SW 1271 (cell line): ENCODE measurements at regions not wholly inside any gene's neighbourhood (a gene's known extent, or its start where the extent isn't known, plus 50 kb on each side); places are given as distances from the start of the nearest gene placed in this dataset.

Source experiments
- DNase-seq, 2 experiments: peaks; one replicate each; lab custom pipeline; 2025; lab: John Stamatoyannopoulos, UW

DNA sequence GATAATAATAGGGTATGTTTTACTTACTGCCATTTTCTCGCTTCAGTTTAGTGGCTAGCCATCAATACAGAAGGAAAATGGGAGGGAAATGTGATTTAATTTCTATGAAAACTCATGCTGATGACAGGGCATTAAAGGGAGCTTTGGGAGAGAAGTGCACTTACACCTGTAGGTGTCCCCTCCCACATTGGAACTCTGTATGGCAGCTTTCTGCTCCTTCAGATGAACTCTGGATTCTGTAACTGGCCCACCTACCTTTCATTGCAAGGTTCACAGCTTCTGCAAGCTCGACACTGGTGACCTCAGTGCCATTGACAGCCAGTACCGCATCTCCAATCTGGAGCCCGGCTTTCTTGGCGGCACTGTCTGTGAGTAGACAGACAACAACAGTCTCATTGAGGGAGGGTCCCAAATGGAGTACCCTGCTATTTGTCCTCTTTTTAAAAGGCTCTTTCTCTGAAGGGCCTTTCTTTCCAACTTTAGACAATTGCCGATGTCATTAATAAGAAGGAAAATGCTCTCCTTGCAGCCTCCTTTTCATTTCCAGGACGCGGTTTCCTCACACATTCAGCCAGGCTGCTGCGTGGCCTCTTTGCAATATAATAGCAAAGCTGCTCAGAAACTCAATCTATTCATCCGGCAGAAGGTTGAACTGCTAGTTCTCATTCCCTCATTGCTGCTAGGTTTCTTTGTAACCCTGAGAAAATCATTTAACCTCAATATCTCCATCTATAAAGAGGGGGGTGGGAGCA, 63.6 kb downstream of the NUDT12 start:
- no peak for DNase-seq

DNA sequence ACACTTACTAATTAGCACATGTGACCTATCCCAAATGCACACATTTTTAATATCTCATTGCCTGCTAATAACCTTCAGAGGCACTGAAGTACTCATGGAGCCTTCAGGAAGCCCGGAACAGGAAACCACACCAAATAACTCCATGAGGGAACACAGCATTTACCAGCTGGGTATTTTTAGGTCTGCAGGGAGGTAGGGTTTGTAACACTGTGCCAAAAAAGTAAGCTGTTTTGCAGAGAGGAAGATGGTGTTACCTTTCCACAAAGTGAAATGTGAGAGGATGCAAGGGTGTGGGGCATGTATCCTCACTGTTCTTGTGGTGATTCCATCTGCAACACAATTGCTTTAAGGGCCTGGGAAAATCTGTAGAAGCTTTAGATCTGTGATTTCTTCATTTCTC, 64.4 kb downstream of the NUDT12 start:
- no peak for DNase-seq

DNA sequence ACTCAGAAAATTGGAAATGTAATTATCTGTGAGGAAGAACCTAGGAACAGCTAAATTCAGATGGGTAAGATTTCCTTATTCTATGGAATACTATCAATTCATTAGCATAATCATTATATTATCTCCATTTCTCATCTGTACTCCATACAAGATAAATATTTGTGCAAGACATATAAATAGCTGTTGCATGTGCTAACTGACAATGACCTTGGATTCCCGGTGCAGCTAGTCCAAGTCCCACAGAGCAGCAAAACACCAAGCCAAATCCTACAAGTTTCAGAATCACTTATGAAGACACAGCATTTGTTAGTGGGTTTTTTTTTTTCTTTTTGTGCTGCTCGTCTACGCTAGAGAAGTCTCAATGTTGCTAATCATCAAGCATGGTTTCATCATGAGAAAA, 64.8 kb downstream of the NUDT12 start:
- DNase-seq = no peak

DNA sequence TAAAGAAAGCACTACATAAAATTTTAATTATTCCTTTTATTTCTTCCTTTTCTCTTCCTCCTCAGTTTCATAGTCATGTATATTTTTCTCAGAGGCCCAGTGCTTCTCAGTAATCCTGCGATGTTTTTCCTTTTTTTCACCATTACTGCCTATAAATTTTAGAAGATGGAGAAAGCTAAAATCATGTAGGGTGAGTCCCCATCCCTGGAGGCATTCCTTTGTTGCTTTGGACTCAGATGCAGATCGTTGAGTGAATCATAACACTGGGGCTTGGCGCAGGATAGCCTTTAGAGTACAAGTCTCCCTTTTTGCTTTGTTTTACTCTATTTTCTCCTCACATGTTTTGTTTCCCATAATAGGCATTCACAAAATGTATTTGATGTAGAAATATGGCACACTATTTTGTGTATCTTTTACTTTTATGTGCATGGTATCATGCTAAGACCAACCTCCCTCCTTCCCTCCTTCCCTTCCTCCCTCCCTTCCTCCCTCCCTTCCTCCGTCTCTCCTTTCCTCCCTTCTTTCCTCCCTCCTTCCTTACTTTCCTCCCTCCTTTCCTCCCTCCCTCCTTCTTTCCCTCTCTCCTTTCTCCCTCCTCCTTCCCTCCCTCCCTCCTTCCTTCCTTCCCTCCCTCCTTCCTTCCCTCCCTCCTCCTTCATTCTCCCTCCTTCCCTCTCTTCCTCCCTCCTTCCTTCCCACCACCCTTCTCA, 72.4 kb downstream of the NUDT12 start:
- no peak for DNase-seq

DNA sequence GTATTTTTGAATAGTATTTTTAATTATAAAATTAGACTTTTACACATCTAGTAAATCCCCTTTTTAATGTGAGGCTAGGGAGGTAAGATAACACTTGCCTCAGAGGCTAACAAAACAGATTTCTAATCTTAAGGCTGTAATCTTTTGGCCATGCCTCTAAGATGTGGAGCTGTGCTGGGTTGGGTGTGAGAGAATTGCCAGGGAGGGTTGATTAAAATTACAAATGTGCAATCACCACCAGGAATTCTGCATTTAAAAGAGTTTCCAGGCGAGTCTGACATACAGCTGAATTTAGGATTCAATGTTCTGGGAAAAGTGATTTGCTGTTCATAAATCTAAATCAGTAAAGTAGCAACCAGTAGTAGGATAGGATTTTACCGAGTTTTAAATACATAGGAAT, 73.3 kb downstream of the NUDT12 start:
- DNase-seq = no peak

DNA sequence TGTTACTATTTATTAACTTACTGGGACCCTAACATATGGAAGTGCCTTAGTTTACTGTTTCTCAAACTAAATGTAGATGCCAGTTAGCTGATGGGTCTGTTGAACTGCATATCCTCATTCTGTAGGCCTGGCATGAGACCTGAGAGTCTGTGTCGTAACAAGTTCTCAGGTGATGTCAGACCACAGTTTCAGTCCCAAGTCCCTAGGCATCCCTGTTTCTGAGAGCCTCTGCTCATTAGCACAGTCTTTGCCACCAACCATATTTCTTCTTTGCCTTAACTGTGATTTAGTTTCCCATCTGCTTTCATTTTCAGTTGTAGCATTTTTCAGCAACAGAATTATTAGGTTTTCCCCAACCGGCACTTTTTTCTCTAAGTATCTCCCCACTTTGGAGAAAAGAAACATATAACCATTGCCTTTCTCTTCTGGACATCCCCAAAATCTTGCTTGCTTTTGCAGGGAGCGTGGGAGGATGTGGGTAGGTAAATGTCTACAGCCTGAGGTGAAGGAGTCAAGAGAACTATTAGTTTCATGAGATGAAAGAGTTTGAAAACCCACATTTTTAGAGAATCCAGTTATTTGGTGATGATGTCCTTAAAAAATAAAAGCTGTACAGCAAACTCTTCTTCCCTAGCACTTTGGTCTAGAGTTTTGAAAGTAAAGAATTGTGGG, 74.6 kb downstream of the NUDT12 start:
- no peak for DNase-seq

DNA sequence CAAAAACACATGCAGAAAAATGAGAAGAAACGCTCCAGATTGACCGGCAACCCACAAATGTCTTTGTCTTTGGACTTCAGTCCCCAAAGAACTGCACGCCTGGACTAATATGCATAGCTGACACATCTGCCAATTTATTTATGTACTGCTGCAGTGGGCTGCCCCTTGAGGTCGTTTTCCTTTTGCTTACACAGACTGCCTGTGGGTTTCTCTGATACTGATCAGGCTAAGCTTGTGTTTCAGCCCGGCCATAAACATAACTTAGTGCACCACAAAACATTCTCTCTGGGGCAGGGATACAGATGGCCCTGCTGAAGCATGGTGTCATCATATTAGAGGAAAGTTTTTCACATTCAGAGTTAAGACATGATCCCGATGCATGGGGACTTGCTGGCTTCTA, 75.4 kb downstream of the NUDT12 start:
- no peak for DNase-seq

DNA sequence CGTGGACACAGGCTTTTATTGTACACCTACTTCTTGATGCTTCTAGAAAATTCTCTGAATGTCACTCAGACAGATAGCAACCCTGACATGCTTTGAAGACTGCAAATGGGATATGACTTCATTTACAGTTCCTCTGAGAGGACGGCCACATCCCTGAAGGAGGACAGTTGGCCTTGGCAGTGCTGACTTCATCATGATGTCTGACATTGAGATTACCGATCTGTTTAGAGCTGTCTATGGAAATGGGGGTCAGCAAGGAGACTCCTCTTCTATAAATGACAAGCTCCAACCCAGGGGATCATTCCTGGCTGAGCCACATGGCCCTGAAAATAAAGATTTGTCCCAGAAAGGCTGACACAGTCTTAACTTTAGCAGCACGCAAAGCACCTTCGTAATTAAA, 75.8 kb downstream of the NUDT12 start:
- no peak for DNase-seq

DNA sequence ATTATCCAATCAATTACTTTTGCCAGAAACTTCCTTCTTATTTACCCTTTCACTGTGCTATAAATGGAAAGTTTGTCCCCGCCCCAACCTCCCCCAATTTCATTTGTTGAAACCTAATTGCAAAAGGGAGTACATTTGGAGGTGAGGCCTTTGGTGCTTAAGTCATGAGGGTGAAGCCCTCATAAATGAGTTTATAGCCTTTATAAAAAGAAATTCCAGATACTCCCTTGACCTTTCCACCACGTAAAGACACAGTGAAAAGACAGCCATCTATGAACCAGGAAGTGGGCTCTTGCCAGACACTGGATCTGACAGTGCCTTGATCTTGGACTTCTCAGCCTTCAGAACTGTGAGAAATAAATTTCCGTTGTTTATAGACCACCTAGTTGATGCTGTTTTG, 82.3 kb downstream of the NUDT12 start:
- no peak for DNase-seq

DNA sequence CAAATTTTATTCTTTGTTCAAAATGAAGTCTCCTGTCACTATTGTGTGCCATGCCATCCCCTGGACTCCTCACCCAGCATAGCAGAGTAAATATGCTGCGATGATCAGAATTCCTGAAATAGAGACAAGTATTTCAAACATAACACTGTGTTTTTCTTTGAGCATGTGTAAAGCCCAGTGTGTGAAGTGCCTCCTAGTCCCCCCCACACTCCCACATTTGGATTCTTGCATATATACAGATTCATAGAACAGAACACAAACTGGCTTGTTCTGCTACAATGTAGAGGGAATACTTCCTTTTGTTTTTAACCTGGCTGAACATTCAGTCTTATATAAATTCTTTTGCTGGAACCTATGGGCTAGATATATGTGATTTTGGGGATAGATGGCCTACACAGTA, 84.9 kb downstream of the NUDT12 start:
- DNase-seq = no peak

DNA sequence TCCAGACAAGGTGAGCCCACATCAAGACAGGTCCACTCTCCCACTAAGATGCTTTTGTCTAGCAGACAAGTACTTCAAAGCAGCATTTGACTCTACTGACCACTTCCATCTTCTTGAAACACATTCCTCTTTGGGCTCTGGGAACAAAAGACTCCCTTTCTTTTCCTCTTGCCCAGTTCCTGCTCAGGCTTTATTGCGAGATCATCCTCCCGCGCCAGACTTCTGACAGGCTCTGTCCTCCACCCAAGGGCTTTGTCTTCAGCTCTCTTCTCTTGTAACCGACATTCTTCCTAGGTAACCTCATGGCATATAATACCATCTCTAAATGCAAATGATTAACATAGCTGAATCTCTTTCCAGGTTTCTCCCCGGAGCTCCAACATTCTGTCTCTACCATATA, 85.8 kb downstream of the NUDT12 start:
- DNase-seq = no peak

DNA sequence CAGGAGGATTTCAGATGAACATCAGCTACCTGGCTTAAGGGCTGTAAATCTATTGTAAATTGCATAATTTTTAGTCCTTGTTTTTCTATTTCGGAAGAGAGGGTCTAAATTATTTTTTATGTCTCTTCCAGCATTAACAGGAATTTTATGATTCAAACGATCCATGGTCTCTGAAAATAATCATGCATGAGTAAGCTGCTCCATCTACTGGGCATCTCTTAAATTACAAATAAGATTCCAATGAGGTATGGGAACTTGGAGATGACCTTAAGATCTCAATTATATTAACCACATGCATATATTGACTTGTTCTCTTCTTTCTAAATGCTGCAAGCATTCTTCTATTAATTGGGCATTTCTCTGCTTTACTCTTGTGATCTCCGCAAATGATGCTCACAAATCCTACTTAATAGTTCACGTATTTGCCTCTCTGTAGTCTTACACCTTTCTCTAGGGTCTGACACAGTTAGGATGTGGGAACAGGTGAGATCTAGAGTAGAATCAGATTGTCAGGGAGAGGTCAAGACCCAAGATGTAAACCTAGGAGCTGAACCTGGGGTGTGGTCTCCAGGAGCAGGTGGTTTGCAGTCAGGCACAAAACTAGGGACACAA, 86.9 kb downstream of the NUDT12 start:
- DNase-seq = peak in 1 of 2 experiments; percentile 59

DNA sequence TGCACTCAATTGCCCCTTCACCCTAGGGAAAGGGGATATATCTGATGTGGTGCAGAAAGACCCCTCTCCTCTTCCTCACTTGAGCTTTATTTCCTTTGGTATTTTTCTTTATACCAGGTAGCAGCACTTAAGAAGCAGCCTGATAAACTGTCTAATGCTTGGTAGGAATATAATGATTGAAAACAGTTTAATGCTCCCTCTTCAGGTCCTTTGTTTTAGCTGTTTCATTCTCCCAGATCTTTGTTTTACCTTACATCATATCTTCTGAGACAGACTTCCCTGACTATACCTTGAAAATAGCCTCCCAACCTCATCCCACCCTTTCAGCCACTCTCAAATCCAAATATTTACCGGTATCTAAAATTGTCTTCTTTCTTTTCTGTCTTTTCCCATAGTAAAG, 87.9 kb downstream of the NUDT12 start:
- DNase-seq = peak in 1 of 2 experiments; percentile 8

DNA sequence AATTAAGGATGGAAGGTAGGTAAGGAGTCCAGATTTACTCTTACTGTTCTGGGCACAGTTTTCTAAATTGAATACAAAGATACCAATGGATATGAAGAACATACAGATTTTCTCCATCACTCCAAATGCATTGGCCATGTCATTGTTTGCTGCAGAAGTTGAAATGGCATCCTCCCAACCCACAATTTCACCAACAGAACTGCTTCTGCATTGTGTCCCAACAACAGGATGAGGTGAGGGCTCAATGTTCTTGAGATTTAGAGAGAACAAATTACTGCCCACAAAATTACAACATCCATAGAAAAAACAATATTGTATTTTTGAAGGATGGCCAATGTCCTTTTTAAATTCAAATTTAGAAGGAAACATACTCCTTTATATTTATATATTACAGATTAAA, 88.9 kb downstream of the NUDT12 start:
- DNase-seq = no peak

DNA sequence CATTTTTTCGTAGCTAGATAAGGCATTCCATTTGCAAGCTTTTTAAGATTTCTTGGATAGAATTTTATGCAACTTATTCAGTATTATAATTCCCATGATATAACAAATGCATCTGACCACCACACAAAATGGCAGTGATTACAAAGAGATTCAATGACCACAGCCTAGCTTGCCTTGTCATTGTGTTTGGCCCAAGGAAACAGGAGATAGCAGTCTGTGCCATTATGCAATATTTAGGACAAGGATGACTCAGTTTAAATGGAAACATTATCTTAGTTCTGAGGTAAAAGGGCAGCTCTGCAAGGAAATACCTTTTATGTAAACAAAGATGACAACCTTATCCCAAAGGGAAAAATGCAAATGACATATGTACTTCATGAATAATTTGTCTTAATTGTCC, 89.8 kb downstream of the NUDT12 start:
- DNase-seq = no peak

DNA sequence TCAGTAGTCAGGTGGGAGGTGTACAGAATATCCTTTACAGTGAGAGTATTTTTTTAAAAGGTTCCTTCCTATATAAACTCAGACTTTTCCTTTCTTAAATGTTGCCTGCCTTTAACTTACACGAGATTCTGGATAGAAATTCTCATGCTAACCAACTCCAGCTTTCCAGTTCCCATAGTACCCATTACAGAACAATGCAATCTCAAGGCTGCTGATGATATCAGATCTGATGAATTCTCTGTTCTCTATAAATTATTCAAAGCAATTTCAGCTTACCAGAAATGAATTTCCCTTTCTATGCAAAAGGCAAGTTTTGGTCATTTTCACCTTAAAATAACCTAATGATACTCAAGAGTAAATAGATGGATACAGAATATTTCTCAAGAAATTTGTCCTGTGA, 90.3 kb downstream of the NUDT12 start:
- no peak for DNase-seq

DNA sequence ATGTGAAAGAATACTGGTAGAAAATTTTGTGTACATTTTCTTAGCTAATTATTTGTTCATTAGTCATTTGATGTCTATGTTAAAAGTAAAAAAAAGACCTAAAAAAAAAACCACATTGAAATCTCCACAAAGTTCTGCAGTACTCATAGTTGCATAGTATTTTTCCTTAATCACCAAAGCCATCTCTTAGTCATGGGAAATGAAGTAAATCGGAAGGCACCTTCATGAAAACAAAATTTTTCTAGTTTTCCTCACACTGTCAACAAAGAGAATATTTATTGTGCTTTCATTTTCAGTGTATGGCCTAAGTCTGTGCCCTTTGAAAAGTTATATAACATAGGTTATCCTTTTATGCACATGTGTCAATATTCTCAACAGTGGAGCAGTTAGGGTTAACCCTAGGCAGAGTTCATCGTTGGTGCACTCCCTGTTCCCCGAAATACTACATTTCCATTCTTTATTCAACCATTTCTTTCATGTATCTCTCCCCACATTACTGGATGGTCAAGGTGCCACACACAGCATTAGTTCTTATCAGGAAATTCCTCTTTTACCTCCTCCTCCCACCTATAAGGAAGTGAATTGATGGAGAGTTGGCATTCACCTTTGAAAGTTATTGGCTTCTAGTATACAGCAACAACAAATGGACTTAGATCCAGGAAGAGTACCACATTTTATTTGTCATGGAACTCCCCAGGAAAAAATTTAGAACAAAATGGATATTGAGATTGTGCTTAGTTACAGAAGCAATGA, 93.1 kb downstream of the NUDT12 start:
- DNase-seq = no peak

DNA sequence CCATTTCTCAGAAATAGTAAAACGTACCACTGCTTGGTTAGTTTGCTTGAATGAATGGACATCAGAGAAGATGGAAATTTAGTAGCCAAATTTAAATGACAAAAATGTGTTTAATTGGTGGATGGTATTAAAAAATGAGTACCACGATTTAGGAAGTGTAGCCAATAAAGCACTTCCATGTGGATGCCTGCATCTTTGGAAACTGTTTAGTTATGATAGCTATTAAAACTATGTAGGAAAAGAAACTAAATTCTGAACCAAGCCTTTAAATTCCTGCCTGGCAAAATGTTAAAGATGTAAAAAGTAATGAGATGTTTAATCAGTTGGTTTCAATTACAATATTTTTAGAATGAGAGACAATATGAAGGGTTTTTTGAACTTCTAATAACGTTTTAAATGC, 94.8 kb downstream of the NUDT12 start:
- no peak for DNase-seq

DNA sequence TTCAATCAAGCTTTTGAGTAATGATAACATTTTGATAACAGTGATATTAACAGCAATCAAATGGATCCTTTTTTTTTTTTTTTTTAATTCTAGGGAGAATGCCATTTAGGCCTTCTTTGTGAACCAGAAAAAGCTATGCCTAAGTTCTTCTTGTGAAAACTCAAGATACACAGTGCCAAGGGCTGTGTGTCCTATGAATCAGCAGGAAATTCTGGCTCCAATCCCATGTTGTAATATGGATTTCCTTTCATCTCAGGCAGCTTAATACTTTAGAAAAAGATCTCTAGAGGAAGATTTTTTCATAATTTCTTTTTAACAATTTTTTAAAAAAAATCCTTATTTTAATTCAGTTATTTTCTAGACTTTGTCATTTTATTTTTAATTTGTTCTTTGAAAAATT, 96.1 kb downstream of the NUDT12 start:
- DNase-seq = no peak

DNA sequence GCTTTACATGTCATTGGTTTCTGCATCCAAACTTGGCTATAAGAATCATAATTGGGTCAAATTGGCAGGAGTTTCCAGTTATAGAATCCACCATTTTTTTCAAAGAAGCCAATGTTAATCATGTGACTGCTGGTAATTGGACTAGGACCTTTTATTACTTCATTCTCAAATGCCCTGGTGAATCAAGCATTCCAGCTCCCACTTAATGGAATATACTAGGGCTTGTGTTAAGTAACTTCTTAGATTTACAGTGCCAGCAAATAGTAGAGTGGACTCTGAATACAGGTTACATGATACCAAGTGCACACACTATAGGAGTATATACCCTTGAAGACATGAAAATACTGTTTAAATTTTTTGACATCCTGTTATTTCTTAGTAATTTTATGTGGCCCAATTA, 96.7 kb downstream of the NUDT12 start:
- DNase-seq = no peak

DNA sequence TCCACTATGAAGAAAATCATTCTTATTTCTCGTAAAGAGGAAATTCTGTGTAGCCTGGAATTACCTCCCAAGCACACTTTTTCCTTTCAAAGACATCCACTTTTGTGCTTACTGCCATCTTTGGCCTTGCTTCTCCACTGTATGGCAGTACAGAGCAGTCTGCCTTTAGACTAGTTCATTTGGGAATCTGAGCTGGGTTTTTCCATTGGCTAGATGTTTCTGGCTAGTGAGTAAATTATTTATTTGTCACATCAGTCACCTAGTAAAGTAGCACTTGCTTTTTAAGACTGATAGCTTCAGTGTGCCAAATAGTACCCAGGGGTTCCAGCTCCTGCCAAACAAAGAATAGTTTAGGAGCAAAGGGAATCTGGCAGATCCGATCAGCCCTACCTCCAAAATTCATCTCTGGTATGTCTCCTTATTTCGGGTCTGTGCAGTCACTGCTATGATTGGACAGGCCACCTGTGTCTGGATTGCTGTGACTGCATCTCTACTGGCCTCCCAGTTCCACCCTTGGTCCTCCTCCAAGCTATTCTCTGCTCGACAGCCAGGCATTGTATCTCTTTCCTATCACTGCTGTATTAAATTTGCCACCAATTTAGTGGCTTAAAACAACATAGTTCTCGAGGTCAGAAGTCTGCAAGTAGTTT, 97.6 kb downstream of the NUDT12 start:
- DNase-seq = no peak

DNA sequence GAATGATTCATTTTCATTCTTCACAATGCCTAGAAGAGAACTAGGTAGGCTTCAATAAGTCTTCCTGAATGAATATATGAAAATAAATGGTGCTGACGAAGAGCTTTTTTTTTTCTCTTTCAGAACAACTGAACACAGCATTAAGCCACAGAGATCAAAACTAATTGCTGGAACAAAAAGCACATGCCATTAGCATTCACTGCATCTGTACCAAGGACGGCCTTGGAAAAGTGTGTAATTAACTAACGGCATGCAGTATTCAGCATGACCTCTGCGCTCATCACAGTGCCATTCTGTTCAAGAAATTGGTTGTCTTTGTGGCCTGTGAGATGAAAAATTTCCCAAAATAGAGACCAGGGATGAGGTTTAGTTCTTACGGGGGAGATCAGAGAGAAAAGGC, 99.3 kb downstream of the NUDT12 start:
- DNase-seq = no peak
